K562 (cell line): ENCODE measurements at regions not wholly inside any gene's neighbourhood (a gene's known extent, or its start where the extent isn't known, plus 50 kb on each side); places are given as distances from the start of the nearest gene placed in this dataset.

Experiments used
- ATAC-seq: fragments of 200-7000 bp; cut with Tn5 transposase; 3 replicates; pipeline ENCODE4 v1.9.1; 2020; ENCODE audit warnings: moderate library complexity
- BruUV-seq: library from RNA; stranded (reverse); fragments of 400-500 nt; replicated peaks from 2 replicates; lab custom pipeline; 2021; lab: Mats Ljungman, UMichigan
- CTCF ChIA-PET: fragments of 300-600 bp; formaldehyde crosslinking; extraction: SDS; loops from one replicate; lab custom pipeline; 2021; ENCODE audit warnings: low intra/inter-chr PET ratio; lab: Yijun Ruan, JAX
- POLR2A ChIA-PET: fragments of 300-600, 350-650 bp; sonication (Branson Sonifier 250); formaldehyde crosslinking; extraction: SDS; loops from one replicate; lab custom pipeline; 2021; ENCODE audit warnings: antibody characterized with exemption, inconsistent platforms; lab: Yijun Ruan, JAX
- DNase-seq, 4 experiments: peaks; one replicate each; pipeline versions ENCODE4 v3.0.0 to v3.0.0-alpha.2; 2011 to 2018; ENCODE audit warnings: low spot score in 3 of 4, mixed read lengths in 3 of 4; ENCODE audit errors: extremely low read depth in 1 of 4
- FAIRE-seq: peaks from 2 replicates; lab custom pipeline; 2011; peaks lifted over from hg19 to GRCh38; lab: Jason Lieb, UNC
- H2AFZ ChIP-seq: 2 replicates; pipeline ENCODE4 v1.6.0; 2011; ENCODE audit warnings: low read depth, low read length, control low read depth, inconsistent platforms
- H3K27ac ChIP-seq: fragments of 200-600 bp; 3 replicates; pipeline ENCODE4 v1.8.0; 2011; ENCODE audit warnings: low read depth, mild to moderate bottlenecking, control low read depth, inconsistent platforms, low read length, moderate library complexity, mixed read lengths; ENCODE audit errors: extremely low read depth
- H3K27me3 ChIP-seq, 2 experiments: fragments of 300-600 bp in 1 of 2; 2 replicates in 1 of 2; 3 replicates in 1 of 2; pipeline versions ENCODE4 v1.6.0 to v1.8.0; 2011; ENCODE audit warnings: inconsistent platforms in 2 of 2, low read length in 2 of 2, mild to moderate bottlenecking in 1 of 2, mixed read lengths in 1 of 2, moderate library complexity in 1 of 2; ENCODE audit not compliant: control insufficient read depth in 2 of 2, insufficient read depth in 2 of 2
- H3K36me3 ChIP-seq: fragments of 300-600 bp; 3 replicates; pipeline ENCODE4 v1.8.0; 2011; ENCODE audit warnings: mild to moderate bottlenecking, low read length, inconsistent platforms; ENCODE audit not compliant: control insufficient read depth, insufficient read depth
- H3K4me1 ChIP-seq, 2 experiments: fragments of 200-600 bp in 1 of 2; replicated peaks in 1 of 2; 2 replicates in 1 of 2; 3 replicates in 1 of 2; pipeline versions ENCODE4 v1.5.1 to v1.8.0; 2011; ENCODE audit warnings: inconsistent platforms in 2 of 2, low read length in 2 of 2, mild to moderate bottlenecking in 1 of 2, mixed read lengths in 1 of 2, moderate library complexity in 1 of 2; ENCODE audit not compliant: control insufficient read depth in 2 of 2, insufficient read depth in 2 of 2
- H3K4me2 ChIP-seq: 2 replicates; pipeline ENCODE4 v1.6.1; 2011; ENCODE audit warnings: low read length, control low read depth, inconsistent platforms, mixed read lengths; ENCODE audit not compliant: insufficient read depth
- H3K4me3 ChIP-seq: fragments of 200-600 bp; sonication (generic), shearing (Covaris generic); 2 replicates; pipeline ENCODE4 v1.5.1; 2016; ENCODE audit warnings: control low read depth, inconsistent platforms
- H3K79me2 ChIP-seq: fragments of 200-600 bp; 3 replicates; pipeline ENCODE4 v1.8.0; 2011; ENCODE audit warnings: low read length, inconsistent platforms; ENCODE audit not compliant: control insufficient read depth, insufficient read depth
- H3K9ac ChIP-seq, 2 experiments: 2 replicates each; pipeline versions ENCODE4 v1.6.0 to v1.6.1; 2011; ENCODE audit warnings: low read depth in 2 of 2, low read length in 2 of 2, control low read depth in 1 of 2, inconsistent platforms in 1 of 2, mild to moderate bottlenecking in 1 of 2, mixed read lengths in 1 of 2; ENCODE audit not compliant: insufficient read depth in 1 of 2
- H3K9me1 ChIP-seq: one replicate; pipeline ENCODE4 v1.6.0; 2011; ENCODE audit warnings: inconsistent platforms, mild to moderate bottlenecking, low read length, moderate library complexity; ENCODE audit not compliant: control insufficient read depth, insufficient read depth
- H3K9me3 ChIP-seq: replicated peaks from 2 replicates; pipeline ENCODE4 v1.5.1; 2011; ENCODE audit warnings: low read depth, low read length, inconsistent platforms; ENCODE audit not compliant: control insufficient read depth, insufficient read depth
- H4K20me1 ChIP-seq: replicated peaks from 2 replicates; pipeline ENCODE4 v1.6.1; 2011; ENCODE audit warnings: low read length, inconsistent platforms, mixed read lengths; ENCODE audit not compliant: control insufficient read depth, insufficient read depth
- BRD4 ChIP-seq: fragments of 200-600 bp; sonication (generic); IDR thresholded peaks from 2 replicates; pipeline ENCODE4 v1.6.1; 2017; ENCODE audit warnings: inconsistent platforms
- ETV6 ChIP-seq, 3 experiments: fragments of 150-350 bp in 1 of 3; sonication (generic) in 1 of 3; formaldehyde crosslinking in 1 of 3; IDR thresholded peaks; 2 replicates each; pipeline versions ENCODE4 v1.6.1 to v1.8.0; 2014 to 2022; ENCODE audit warnings: borderline replicate concordance in 2 of 3, low read depth in 2 of 3, antibody characterized with exemption in 1 of 3, low read length in 1 of 3, mild to moderate bottlenecking in 1 of 3, missing genetic modification reagents in 1 of 3
- FOXA3 ChIP-seq, 2 experiments: fragments of 450-650 bp in 1 of 2; sonication (generic) in 1 of 2; formaldehyde crosslinking; IDR thresholded peaks in 1 of 2; conservative IDR thresholded peaks in 1 of 2; 2 replicates each; pipeline versions ENCODE4 v1.4.0 to v1.8.0; 2020 to 2022; ENCODE audit warnings: mild to moderate bottlenecking in 2 of 2, missing genetic modification reagents in 1 of 2
- FUS ChIP-seq: fragments of 200-400 bp; formaldehyde crosslinking; optimal IDR thresholded peaks from 2 replicates; pipeline ENCODE3; 2017; ENCODE audit warnings: low read depth, low read length
- PML ChIP-seq: IDR thresholded peaks from 2 replicates; pipeline ENCODE4 v1.6.1; 2012; ENCODE audit warnings: low read length, inconsistent platforms
- POLR2AphosphoS2 ChIP-seq: IDR thresholded peaks from 2 replicates; pipeline ENCODE4 v1.6.1; 2012; ENCODE audit warnings: low read length, improper control_type of control experiment
- PRMT5 ChIP-seq: sonication (generic); formaldehyde crosslinking; IDR thresholded peaks from 2 replicates; pipeline ENCODE4 v1.5.0; 2020; ENCODE audit warnings: missing genetic modification reagents
- SMARCE1 ChIP-seq: fragments of 450-650 bp; IDR thresholded peaks from 2 replicates; pipeline ENCODE4 v1.7.1; 2016; ENCODE audit warnings: mild to moderate bottlenecking
- ZC3H8 ChIP-seq: fragments of 450-650 bp; IDR thresholded peaks from 2 replicates; pipeline ENCODE4 v1.6.1; 2017
- ZNF121 ChIP-seq: sonication (generic); formaldehyde crosslinking; conservative IDR thresholded peaks from 2 replicates; pipeline ENCODE4 v1.8.0; 2022; ENCODE audit warnings: missing genetic modification reagents
- WGBS: fragments of 100-300 bp; shearing (Covaris generic); methylation state at CpG from one replicate; pipeline ENCODE4 v1.1.6; 2016; ENCODE audit warnings: low coverage, mixed read lengths; ENCODE audit not compliant: insufficient coverage; ENCODE audit errors: missing lambda C conversion rate; 5-methylcytosine and 5-hydroxymethylcytosine counted together
- in situ Hi-C: fragments of 300-500 bp; cut with MboI; formaldehyde crosslinking; loops from 4 replicates; pipeline ENCODE4 v1.15.0; 2018; ENCODE audit warnings: inconsistent platforms, mixed read lengths
- intact Hi-C: fragments of 100-400 bp; cut with micrococcal nuclease; formaldehyde crosslinking; loops from 2 replicates; pipeline ENCODE4 v1.14.2; 2022

- TF ChIP-seq SMARCE1 (no peak), PRMT5 (CRISPR knock-in tag) (no peak), ZNF121 (CRISPR knock-in tag) (no peak), POLR2AphosphoS2 (no peak), BRD4 (no peak), FUS (no peak), PML (no peak), ETV6 (IDR thresholded peaks at IDR 0.05; ENCODE audit: borderline replicate concordance in 1 of 2, low read depth in 2 of 2, low read length in 1 of 2) (no peak), ETV6 (CRISPR knock-in tag; IDR thresholded peaks at IDR 0.05; ENCODE audit: borderline replicate concordance) (no peak), FOXA3 (CRISPR knock-in tag; conservative IDR thresholded peaks at IDR 0.05 in 1 of 2, IDR thresholded peaks at IDR 0.05 in 1 of 2) (no peak), ZC3H8 (no peak)
- DNase-seq (no peak), ATAC-seq (no peak), FAIRE-seq (no peak)
- Histone ChIP-seq H3K27me3 (no peaks in the 10 kb centered on the region), H4K20me1 (no peaks in the 10 kb centered on the region), H2AFZ (no peak overlapping the region), H3K79me2 (no peaks in the 10 kb centered on the region), H3K4me3 (no peak overlapping the region), H3K9me1 (no peaks in the 10 kb centered on the region), H3K4me2 (no peak overlapping the region), H3K9me3 (no peaks in the 10 kb centered on the region), H3K36me3 (no peaks in the 10 kb centered on the region), H3K4me1 (no peaks in the 10 kb centered on the region), H3K9ac (no peak overlapping the region), H3K27ac (no peak overlapping the region)
- ChIA-PET CTCF (no interaction called here), POLR2A (no interaction called here)
- in situ Hi-C loops, result no loop called here
- intact Hi-C loops, result no loop called here
- 2% methylated on average over 4 of the region's 4 CpGs for WGBS
- no TSS peak for BruUV-seq
These were observed 89.9 kb upstream of the PRICKLE1 start for GRCh38 chr12:42679466-42679865.
